ENCODE measurements at regions not wholly inside any gene's neighbourhood (a gene's known extent, or its start where the extent isn't known, plus 50 kb on each side); places are given as distances from the start of the nearest gene placed in this dataset.

DNA sequence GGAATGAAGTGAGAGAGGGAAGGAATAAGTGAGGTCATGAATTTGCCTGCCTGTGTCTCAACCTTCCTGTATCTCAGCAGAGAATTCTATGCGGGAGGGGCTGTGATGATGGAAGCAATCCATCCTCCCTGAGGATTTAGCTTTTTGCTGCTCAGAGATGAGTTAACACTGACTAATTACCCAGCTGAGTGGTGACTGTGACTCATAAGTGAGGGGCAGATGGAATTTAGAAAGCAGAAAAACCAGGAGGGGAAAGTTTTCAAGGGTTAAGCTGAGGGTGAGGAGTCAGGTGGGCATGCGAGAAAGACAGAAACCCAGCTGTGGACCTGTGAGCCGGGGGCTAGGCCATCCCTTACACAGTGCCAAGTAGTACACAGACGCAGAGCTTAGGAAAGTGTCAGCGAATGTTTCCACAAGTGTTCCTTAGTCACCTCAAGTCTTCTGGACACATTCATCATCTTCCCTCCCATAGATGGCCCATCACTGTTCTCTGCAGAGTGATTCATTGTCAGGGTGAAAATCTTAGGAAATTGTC, 277.9 kb downstream of the IPO8 start:
- peak overlapping the region; percentile 91 for H3K27ac ChIP-seq (ENCODE audit: control insufficient read depth, insufficient read depth, low read length)
- peak overlapping the region in 1 of 3 experiments; percentile 30 for H3K4me3 ChIP-seq (ENCODE audit: control insufficient read depth in 2 of 3, extremely low read depth in 1 of 3, insufficient read depth in 2 of 3, low read depth in 1 of 3, low read length in 3 of 3)
- no peaks in the 10 kb centered on the region for H3K79me2 ChIP-seq (ENCODE audit: control insufficient read depth, insufficient read depth, low read length)
- H3K36me3 ChIP-seq (ENCODE audit: control insufficient read depth in 2 of 2, extremely low read depth in 1 of 2, insufficient read depth in 2 of 2, low read length in 2 of 2): no peaks in the 10 kb centered on the region
- peak overlapping the region; percentile 34 for H3K9ac ChIP-seq (ENCODE audit: control insufficient read depth, extremely low read depth, insufficient read depth, low read length)
- peak; percentile 95 for DNase-seq (ENCODE audit: low read depth, low spot score)
- no peaks in the 10 kb centered on the region for H3K27me3 ChIP-seq (ENCODE audit: control insufficient read depth, extremely low read depth, insufficient read depth, low read length)
- TF ChIP-seq, protein P1, sequence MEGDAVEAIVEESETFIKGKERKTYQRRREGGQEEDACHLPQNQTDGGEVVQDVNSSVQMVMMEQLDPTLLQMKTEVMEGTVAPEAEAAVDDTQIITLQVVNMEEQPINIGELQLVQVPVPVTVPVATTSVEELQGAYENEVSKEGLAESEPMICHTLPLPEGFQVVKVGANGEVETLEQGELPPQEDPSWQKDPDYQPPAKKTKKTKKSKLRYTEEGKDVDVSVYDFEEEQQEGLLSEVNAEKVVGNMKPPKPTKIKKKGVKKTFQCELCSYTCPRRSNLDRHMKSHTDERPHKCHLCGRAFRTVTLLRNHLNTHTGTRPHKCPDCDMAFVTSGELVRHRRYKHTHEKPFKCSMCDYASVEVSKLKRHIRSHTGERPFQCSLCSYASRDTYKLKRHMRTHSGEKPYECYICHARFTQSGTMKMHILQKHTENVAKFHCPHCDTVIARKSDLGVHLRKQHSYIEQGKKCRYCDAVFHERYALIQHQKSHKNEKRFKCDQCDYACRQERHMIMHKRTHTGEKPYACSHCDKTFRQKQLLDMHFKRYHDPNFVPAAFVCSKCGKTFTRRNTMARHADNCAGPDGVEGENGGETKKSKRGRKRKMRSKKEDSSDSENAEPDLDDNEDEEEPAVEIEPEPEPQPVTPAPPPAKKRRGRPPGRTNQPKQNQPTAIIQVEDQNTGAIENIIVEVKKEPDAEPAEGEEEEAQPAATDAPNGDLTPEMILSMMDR (optimal IDR thresholded peaks at IDR 0.05 in 1 of 3, IDR thresholded peaks at IDR 0.05 in 1 of 3, conservative IDR thresholded peaks at IDR 0.05 in 1 of 3; ENCODE audit: extremely low read depth in 1 of 3, insufficient read depth in 2 of 3, low read length in 3 of 3): no peak
- no peak for TF ChIP-seq EZH2 (IDR thresholded peaks at IDR 0.05; ENCODE audit: low read length)
- H2AFZ ChIP-seq (ENCODE audit: control insufficient read depth, low read length): peak overlapping the region; percentile 81
- dilution Hi-C loops (cut with MboI; ENCODE audit: extremely low pct_ligation_motif_present, low sequenced_read_pairs): no loop called here
- FAIRE-seq: peak; percentile 91
- no peaks in the 10 kb centered on the region for H3K9me1 ChIP-seq (ENCODE audit: control insufficient read depth, extremely low read depth, insufficient read depth, low read length)
- H3K4me1 ChIP-seq (ENCODE audit: control insufficient read depth, extremely low read depth, insufficient read depth, low read length): peaks cover 58% of the 10 kb centered on the region
- H4K20me1 ChIP-seq (ENCODE audit: control insufficient read depth, extremely low read depth, insufficient read depth, low read length): no peaks in the 10 kb centered on the region
- peak overlapping the region; percentile 72 for H3K4me2 ChIP-seq (ENCODE audit: control insufficient read depth, extremely low read depth, insufficient read depth, low read depth, low read length)
- no peaks in the 10 kb centered on the region for H3K9me3 ChIP-seq (ENCODE audit: control insufficient read depth, low read depth, low read length)

DNA sequence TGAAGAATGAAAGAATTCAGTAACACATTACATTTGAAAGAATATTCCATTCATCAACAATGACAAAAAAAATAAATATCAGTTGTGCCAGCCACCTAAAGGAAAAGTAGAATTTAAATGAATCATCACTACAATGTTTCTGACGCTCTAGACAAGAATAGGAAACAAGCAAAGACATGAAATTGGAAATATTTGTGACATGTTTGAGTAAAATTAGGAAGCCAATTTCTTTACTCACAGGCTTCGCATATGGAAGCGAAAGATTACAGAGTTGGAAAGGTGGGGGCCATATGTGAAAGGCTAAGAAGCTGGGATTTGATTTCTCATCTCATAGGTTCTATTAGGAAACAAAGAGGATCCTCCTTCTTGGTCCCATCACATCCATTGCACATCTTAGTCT, 279.0 kb downstream of the IPO8 start:
- no peak for TF ChIP-seq EZH2 (IDR thresholded peaks at IDR 0.05; ENCODE audit: low read length)
- TF ChIP-seq, protein P1 (optimal IDR thresholded peaks at IDR 0.05 in 1 of 3, IDR thresholded peaks at IDR 0.05 in 1 of 3, conservative IDR thresholded peaks at IDR 0.05 in 1 of 3; ENCODE audit: extremely low read depth in 1 of 3, insufficient read depth in 2 of 3, low read length in 3 of 3): no peak
- no peaks in the 10 kb centered on the region for H3K27me3 ChIP-seq (ENCODE audit: control insufficient read depth, extremely low read depth, insufficient read depth, low read length)
- H3K27ac ChIP-seq (ENCODE audit: control insufficient read depth, insufficient read depth, low read length): peak overlapping the region; percentile 91
- no peaks in the 10 kb centered on the region for H4K20me1 ChIP-seq (ENCODE audit: control insufficient read depth, extremely low read depth, insufficient read depth, low read length)
- peak; percentile 19 for DNase-seq (ENCODE audit: low read depth, low spot score)
- no peaks in the 10 kb centered on the region for H3K36me3 ChIP-seq (ENCODE audit: control insufficient read depth in 2 of 2, extremely low read depth in 1 of 2, insufficient read depth in 2 of 2, low read length in 2 of 2)
- H2AFZ ChIP-seq (ENCODE audit: control insufficient read depth, low read length): no peak overlapping the region
- H3K9me1 ChIP-seq (ENCODE audit: control insufficient read depth, extremely low read depth, insufficient read depth, low read length): no peaks in the 10 kb centered on the region
- H3K9ac ChIP-seq (ENCODE audit: control insufficient read depth, extremely low read depth, insufficient read depth, low read length): no peak overlapping the region
- H3K4me1 ChIP-seq (ENCODE audit: control insufficient read depth, extremely low read depth, insufficient read depth, low read length): peaks cover 58% of the 10 kb centered on the region
- dilution Hi-C loops (cut with MboI; ENCODE audit: extremely low pct_ligation_motif_present, low sequenced_read_pairs): no loop called here
- peak overlapping the region; percentile 49 for H3K4me2 ChIP-seq (ENCODE audit: control insufficient read depth, extremely low read depth, insufficient read depth, low read depth, low read length)
- no peaks in the 10 kb centered on the region for H3K79me2 ChIP-seq (ENCODE audit: control insufficient read depth, insufficient read depth, low read length)
- no peak for FAIRE-seq
- no peak overlapping the region for H3K4me3 ChIP-seq (ENCODE audit: control insufficient read depth in 2 of 3, extremely low read depth in 1 of 3, insufficient read depth in 2 of 3, low read depth in 1 of 3, low read length in 3 of 3)
- H3K9me3 ChIP-seq (ENCODE audit: control insufficient read depth, low read depth, low read length): no peaks in the 10 kb centered on the region

Data from keratinocyte (primary cell).